SK-N-SH (cell line): ENCODE measurements at regions not wholly inside any gene's neighbourhood (a gene's known extent, or its start where the extent isn't known, plus 50 kb on each side); places are given as distances from the start of the nearest gene placed in this dataset.

Experiments used
- RCOR1 ChIP-seq: fragments of 150-350 bp; IDR thresholded peaks from 2 replicates; pipeline ENCODE4 v1.6.1; 2017; ENCODE audit warnings: antibody characterized with exemption, low read length
- YY1 ChIP-seq: IDR thresholded peaks from 2 replicates; pipeline ENCODE4 v1.4.0; 2012; ENCODE audit warnings: low read depth, mild to moderate bottlenecking

GRCh38 chr20:55744896-55745295, 260.4 kb downstream of the CBLN4 start:
- TF ChIP-seq YY1 (no peak), RCOR1 (no peak)
